HPDE6-E6E7 (cell line): ENCODE measurements at regions not wholly inside any gene's neighbourhood (a gene's known extent, or its start where the extent isn't known, plus 50 kb on each side); places are given as distances from the start of the nearest gene placed in this dataset.
"Not testable (repeated sequence)": the region's sequence is repeated elsewhere in the genome, so short reads cannot be mapped to it uniquely, and the experiment has no call there.

Source experiments
- DNase-seq: peaks from one replicate; pipeline ENCODE4 v3.0.0; 2011; ENCODE audit warnings: missing footprints; ENCODE audit errors: extremely low spot score

GRCh38 chr1:222865718-222866117, 50.9 kb downstream of the DISP1 start:
- DNase-seq = no peak

GRCh38 chr1:222867316-222867715, 52.5 kb downstream of the DISP1 start:
- DNase-seq = no peak

GRCh38 chr1:222876182-222876581, 61.3 kb downstream of the DISP1 start:
- DNase-seq = no peak

- no peak for DNase-seq
Measured at GRCh38 chr1:222877854-222878253, 63.0 kb downstream of the DISP1 start.

- DNase-seq = no peak
Measured at GRCh38 chr1:222880587-222880986, 65.7 kb downstream of the DISP1 start.

GRCh38 chr1:222886194-222886854, 71.5 kb downstream of the DISP1 start:
- no peak for DNase-seq

GRCh38 chr1:222886878-222887351, 72.1 kb downstream of the DISP1 start:
- DNase-seq = no peak

GRCh38 chr1:222889440-222889839, 74.6 kb downstream of the DISP1 start:
- no peak for DNase-seq

- no peak for DNase-seq
Measured at GRCh38 chr1:222890716-222891115, 75.9 kb downstream of the DISP1 start.

GRCh38 chr1:222891578-222891977, 76.7 kb downstream of the DISP1 start:
- no peak for DNase-seq

GRCh38 chr1:222892137-222892769, 77.4 kb downstream of the DISP1 start:
- no peak for DNase-seq

- no peak for DNase-seq
Measured at GRCh38 chr1:222893255-222893654, 78.4 kb downstream of the DISP1 start.

- no peak for DNase-seq
Measured at GRCh38 chr1:222894331-222894730, 79.5 kb downstream of the DISP1 start.

- DNase-seq = no peak
Measured at GRCh38 chr1:222896630-222897526, 82.0 kb downstream of the DISP1 start.

- no peak for DNase-seq
Measured at GRCh38 chr1:222897527-222898190, 82.8 kb downstream of the DISP1 start.

- no peak for DNase-seq
Measured at GRCh38 chr1:222898191-222898527, 83.3 kb downstream of the DISP1 start.

- DNase-seq = no peak
Measured at GRCh38 chr1:222899471-222899870, 84.6 kb downstream of the DISP1 start.

GRCh38 chr1:222904451-222904850, 89.6 kb downstream of the DISP1 start:
- no peak for DNase-seq

GRCh38 chr1:222905151-222905550, 90.3 kb downstream of the DISP1 start:
- no peak for DNase-seq

- not testable (repeated sequence) for DNase-seq
Measured at GRCh38 chr1:222906271-222906739, 91.5 kb downstream of the DISP1 start.

GRCh38 chr1:222909586-222909985, 94.7 kb downstream of the DISP1 start:
- no peak for DNase-seq

- DNase-seq = no peak
Measured at GRCh38 chr1:222910699-222911098, 95.9 kb downstream of the DISP1 start.
